Activated CD4-positive, alpha-beta T cell treated with anti-CD3 and anti-CD28 coated beads, Interleukin-2, Interleukin-6, amounts not matched to agents 100 ng/mL and 50 ng/mL, durations not matched to agents 16 hours and 8 hours (primary cell): ENCODE measurements at regions not wholly inside any gene's neighbourhood (a gene's known extent, or its start where the extent isn't known, plus 50 kb on each side); places are given as distances from the start of the nearest gene placed in this dataset.

Experiments used
- DNase-seq: peaks from one replicate; pipeline ENCODE4 v3.0.0-alpha.2; 2020

DNA sequence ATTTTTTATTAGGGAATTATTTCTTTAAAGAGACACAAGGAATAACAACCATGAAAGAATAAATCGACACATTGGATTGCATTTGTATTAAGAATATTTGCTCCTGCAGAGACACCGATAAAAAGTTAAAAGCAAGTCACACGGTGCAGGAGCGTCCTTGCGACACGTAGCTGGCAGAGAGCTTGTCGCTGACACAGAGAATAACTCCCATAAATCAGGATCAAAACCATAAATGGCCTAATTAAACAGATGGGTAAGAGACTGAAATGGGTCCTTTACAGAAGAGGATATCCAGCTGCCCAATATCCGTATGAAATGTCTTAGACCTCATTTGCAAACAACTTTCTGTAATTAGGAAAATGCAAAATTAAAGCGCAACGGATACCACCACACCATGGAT, 126.1 kb upstream of the SNTG2 start:
- DNase-seq: no peak

DNA sequence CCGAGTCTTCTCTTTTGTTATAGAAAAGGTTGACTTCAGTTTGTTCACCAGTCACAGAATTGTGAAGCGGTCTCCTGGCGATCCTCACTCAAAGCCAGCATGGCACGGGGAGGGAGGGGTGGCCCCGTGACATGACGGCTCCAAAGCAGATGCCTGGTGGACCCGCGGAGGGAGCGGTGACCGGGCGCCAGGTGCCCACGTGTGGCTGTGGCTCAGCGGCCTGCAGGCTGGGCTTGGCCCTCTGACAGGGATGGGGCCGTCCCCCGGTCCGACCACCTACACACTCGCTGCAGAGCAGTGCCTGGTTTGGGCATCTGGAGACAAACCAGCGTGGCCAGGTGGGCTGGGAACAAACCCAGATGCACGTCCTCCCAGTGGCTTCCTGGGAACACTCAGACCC, 129.1 kb upstream of the SNTG2 start:
- no peak for DNase-seq

DNA sequence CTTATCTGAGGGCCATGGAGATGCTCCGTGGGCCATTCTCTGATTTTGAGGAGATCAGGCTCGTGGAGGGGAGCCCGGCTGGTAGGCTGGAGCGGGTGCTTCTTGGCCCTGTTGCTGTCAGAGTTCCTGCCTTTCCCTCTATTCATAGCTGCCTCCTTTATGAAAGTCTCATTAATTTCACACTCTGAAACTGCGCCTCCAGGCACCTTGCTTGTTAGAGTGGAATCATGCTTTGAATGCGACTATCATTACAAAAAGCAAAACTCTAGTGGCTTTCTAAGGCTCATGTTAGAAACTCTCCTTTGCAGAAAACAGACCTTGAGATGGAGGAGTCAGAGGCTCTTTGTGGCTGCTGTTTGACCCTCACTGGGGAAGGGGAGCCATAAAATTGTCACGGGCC, 131.0 kb upstream of the SNTG2 start:
- DNase-seq: no peak

DNA sequence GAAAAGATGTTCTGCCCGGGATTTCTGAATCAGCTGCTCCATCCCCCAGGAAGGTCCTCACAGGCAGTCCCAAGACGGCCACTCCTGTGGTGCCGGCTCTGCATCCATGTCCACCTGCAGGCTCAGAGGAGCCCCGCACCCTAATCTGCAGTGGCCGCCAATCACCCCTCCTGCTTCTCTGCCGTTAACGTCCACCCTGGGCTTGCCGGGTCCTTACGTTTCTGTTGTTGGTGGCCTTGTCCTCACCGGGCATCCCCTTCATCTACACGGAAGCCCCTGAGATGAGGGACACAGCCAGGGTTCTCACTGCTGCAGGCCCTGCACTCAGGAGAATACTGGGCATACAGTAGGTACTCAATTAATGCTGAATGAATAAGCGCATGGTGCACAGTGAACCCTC, 131.5 kb upstream of the SNTG2 start:
- DNase-seq: no peak

DNA sequence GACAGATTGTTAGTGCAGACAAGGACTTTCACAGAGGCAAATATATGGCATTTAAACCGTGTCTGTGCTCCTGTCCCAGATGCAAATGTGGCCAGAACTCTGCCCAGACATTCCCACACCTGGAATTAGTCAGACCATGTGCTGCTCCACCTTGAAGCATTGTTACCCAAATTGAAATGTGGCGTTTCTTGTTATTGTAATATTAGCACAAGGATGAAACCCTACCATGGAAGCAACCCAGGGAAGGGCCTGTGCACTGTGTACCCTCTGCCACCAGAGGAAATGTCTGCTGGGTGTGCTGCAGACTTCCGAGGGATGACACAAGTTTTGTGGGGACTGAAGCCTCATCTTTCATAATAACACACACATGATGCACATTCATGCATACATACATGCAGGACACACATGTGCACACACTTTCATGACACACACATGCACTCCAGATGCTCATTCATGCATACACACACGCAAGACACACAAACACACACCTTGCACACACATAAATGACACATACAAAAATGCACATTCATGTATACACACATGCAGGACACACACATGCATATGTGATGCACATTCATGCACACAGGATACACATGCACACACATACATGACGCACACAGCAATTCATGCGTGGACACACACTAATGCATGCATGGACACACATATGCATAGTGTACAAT, 133.2 kb upstream of the SNTG2 start:
- no peak for DNase-seq

DNA sequence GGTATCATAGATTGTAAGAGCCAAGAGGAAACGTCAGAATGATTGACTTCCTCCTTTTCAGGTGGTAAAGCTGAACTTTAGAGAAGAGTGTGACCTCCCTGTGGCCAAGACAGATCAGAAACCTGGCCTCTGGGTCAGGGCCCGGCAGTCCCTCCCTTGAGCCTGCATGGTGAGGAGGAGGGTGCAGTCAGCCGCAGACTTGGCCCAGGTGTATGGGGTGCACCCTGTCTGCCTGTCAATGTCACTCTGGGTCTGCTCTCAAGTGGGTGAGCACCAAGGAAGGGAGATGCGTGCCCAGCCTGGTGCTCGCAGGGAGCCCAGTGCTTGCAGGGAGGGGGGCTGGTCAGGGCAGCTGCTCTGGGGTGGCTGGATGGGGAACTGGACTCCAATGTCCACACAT, 134.4 kb upstream of the SNTG2 start:
- DNase-seq: no peak

DNA sequence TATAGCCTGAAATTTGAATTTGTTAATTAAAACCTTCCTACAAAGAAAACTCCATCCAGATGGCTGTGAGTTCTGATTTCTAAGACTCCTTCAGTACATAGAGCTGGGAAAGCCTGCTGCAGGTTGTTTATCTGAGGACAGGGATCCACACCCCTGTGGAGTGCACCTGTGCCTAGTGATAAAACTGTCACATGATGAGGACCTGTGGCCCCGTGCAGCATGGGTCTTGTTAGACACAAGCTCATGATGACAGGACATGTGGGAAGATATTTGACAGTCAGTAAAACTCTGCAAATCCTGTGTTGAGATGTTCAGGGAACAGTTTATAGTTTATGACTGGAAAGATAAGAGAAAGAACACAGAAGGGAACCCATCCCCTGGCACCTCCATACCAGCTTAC, 133.2 kb upstream of the TMEM18 start:
- DNase-seq: no peak

DNA sequence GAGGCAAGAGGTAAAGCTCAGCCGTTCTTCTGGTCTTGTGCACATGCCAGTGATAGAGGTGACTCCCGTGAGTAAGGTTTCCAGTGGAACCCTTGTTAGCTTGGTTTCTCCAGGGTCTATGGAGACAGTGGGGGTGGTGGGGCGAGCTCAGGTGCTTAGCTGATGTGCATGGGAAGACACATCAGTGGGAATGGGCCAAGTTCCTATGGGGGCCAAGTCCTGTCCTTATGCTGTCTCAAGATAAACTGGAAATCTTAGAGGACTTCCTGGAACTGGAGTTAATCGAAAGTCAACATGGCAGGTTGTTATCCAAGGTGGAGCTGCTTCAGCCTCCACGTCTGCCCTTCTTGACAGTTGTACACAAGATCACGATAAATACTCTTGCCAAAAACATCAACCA, 130.1 kb upstream of the TMEM18 start:
- no peak for DNase-seq

DNA sequence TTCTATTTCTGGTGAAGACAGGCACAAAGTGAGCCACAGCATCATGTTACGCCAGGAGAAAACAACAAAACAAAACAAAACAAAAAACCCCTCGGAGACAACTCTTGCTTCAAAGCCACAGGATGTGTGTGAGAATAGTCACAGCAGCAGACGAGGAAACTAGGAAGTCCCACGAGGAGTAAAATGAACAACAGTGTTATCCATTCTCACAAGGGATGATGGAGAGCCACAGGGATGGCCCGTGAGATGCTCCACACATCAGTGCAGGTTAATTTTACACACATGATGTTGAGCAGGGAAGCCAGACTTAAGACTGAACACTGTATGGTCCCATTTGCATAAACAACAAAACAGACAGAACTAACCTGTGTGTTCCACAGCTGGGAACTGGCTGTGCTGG, 128.5 kb upstream of the TMEM18 start:
- DNase-seq: no peak

DNA sequence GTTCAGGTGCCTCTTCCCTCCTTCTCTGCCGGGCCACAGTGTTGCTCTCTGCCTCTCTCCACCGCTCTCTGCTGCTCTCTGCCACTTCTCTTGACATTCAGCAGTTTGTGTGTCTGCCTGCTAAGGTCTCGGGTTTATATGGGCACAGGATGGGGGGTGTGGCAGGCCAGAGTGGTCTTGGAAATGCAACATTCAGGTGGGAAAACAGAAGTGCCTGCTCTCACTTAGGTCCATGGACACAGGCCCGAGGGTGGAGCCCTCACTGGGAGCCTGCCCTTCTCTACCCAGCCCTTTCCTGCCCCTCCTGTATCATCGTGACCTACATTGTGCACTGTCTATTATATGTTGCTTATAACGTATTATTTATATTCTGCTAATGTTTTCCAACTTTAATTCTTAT, 120.8 kb upstream of the TMEM18 start:
- DNase-seq: no peak

DNA sequence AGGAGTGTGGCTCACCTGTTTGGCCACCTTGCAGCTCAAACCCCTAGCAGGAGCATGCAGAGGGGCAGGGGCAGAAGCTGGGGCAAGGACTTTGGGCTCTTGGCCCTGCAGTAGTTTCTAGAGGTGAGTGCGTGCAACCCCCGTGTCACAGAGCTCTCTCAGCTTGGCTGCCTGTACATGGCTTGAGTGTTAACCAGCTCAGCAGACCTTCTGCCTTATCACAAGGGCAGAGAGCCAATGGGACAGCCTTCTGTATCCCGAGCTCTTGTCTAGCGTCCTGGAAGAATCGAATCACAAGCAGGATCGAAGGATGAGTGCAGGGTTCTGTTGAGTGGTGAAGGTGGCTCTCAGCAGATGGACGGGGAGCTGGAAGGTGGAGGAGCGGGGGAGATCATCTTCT, 120.3 kb upstream of the TMEM18 start:
- no peak for DNase-seq

DNA sequence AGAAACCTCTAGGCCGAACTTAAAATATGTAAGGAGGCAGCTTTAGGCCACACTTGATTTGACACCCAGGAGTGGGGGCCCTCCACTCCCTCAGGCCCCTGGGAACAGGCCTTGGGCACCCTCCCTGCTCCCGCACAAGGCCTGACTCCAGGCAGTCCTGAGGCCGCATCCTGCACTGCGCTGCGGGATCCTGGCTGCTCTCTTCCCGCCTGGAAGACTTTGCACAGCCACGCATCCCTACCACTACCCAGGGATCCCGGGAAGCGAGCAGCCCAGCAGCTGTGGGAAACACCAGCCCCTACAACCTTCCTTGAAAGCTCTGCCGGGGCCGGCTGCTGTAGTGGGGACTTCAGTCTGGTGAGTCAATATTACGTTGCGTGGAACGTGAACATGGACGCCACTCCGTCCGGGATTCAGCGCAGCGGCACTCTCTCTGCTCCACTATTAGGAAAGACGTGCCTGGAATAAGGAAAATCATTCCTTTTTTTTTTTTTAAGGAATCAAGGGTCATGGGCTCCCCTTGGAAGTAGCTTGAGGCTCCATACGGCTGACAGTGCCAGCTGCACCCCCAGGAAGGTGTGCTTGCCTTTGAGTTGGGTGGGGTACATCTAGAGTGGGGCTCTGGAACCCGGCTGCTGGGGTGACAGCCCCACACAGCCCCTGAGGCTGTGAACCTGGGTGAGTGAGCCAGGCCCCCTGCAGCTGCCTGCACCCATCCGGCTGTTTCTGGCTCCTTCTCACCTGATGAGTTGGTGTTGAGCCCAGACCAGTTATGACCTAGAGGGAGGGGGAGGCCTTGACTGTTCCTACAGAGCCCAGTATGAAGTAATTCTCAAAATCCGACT, 119.2 kb upstream of the TMEM18 start:
- DNase-seq: no peak

DNA sequence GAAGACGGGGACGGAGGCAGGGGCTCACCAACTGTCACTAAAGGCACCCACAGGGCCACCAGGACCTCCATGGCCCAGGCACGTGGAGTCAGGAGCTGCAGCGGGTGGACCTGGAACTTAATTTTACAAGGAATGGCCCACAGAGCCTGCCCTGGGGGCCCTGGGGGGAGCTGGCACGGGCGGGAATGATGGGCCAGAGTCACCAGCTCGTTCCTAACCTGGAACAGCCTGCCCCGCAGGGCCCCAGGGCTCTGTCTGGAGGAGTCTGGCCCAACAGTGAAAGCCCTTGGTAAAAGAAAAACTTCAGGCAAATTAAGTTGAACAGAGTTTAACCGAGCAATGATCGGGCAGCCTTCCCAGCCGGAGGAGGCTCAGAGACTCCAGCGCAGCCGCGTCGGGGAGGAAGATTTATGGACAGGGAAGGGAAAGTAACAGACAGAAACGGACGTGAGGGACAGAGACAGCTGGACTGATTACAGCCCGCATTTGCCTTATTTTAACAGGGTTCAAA, 118.4 kb upstream of the TMEM18 start:
- no peak for DNase-seq

DNA sequence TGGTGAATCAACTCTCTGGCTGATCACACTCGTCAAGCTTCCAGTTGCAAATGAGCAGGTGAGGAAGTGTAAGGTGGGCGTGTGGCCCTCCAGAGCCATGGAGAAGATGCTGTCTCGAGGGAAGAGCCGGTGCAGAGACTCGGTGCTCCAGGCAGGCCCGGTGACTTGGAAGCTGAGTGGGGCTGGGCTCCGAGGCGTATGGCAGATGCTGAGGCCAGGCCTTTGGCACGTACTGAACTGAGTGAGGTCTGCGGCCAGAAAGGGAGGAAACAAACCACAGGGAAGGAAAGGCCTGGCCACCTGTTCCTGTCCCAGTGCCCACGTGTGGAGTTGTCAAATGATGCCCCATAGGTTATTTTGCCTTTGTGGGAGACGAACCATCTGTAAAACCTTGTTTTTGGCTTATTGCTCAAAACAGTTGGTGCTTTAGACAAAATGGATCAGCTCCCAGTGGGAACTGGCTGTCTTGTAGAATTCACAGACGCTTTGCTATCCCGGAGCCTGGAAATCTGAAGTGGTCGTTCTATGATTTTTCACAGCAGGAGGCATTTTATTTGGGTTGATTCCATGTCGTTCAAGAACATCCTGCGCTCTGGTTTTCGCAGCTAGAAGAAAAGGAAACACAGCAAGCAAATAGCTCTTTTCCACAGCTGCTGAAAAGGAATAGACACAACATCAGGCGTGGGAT, 117.5 kb upstream of the TMEM18 start:
- DNase-seq: no peak

DNA sequence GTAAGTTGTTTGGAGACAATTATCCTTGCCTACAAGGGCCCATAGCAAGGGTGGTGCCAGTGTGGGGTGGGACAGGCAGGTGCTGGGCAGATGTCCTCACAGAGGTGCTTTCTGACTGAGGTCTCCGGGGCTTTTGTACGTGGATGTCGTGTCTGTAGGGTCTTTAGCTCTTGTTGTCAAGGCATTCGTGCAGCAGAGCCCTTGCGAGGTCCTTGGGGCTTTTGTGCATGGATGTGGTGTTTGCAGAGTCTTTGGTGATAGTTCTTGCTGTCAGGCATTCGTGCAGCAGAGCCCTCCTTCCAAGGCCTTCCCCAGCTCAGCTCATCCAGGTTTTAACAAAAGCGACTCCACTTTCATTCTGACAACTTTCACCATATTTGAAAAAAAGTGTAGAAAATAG, 116.0 kb upstream of the TMEM18 start:
- DNase-seq: no peak

DNA sequence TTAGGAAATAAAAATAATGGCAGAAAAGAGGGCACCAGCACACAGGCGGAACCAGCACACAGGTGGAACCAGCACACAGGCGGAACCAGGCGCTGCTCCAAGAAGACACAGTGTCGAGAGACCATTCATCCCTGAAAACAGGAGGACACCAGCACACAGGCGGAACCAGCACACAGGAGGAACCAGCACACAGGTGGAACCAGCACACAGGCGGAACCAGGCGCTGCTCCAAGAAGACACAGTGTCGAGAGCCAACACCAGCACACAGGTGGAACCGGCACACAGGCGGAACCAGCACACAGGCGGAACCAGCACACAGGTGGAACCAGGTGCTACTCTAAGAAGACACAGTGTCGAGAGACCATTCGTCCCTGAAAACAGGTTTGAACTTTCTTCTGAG, 115.5 kb upstream of the TMEM18 start:
- DNase-seq: no peak

DNA sequence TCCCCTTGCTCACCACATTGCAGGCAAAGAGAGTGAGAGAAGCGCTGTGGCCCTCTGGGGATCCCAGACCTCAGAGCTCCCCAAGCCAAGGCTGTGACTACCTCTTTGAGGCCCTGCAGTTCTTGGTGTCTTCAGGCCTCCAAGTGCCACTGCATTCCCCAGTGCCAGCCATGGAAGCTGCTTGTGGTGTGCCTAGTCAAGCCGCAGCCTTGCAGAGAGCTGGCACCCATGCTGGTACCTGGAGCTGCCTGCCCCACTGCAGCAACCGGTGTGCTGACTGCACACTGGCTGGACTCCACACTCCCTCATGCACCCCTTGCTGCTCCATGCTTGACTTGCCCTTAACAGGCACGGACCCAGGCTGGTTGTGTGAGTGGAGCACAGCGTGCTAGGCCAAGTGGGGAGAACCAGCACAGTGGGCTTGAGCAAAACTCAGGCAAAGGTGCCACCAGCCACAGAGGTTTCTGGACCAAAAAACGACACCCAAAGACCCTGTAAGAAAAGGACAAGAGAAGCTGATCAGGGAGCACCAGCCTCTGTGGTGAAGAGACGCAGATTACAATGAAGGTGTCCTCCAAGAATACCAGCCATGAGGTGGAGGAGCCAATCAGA, 113.5 kb upstream of the TMEM18 start:
- no peak for DNase-seq

DNA sequence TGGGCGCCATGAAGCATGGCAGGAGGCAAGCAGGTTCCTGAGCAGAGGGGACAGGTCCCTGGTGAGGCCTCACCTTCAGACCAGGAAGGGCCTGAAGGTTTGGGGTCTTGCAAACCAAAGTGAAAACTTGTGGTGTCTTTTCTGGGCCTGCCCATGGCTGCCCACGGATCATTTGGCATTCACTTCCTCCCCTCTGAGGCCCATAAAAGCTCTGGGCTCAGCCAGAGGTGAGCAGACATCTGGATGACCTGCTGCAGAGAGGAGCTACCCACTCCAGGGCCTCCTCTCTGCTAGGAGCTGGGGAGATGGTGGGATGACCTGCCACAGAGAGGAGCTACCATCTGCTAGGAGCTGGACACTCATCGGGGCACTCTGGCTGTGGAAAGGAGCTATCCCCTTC, 112.9 kb upstream of the TMEM18 start:
- DNase-seq: no peak

DNA sequence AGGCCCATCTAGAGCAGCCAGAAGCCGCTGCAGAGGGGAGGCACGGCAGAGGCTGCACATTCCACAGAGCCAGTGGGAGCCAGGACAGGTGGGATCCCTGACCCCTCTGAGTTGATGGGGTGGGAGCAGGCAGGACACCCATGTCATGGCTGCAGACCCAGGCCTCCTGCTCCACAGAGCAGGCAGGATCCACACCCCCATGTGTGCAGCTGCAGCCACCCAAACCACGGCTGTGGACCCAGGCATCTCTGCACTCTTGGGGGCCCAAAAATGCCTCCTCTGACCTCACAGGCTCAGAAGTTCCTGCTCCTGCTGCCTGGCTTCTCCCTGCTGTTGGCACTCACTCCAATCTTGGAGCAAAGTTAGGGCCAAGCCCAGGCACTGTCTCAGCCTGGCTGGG, 112.3 kb upstream of the TMEM18 start:
- DNase-seq: no peak

DNA sequence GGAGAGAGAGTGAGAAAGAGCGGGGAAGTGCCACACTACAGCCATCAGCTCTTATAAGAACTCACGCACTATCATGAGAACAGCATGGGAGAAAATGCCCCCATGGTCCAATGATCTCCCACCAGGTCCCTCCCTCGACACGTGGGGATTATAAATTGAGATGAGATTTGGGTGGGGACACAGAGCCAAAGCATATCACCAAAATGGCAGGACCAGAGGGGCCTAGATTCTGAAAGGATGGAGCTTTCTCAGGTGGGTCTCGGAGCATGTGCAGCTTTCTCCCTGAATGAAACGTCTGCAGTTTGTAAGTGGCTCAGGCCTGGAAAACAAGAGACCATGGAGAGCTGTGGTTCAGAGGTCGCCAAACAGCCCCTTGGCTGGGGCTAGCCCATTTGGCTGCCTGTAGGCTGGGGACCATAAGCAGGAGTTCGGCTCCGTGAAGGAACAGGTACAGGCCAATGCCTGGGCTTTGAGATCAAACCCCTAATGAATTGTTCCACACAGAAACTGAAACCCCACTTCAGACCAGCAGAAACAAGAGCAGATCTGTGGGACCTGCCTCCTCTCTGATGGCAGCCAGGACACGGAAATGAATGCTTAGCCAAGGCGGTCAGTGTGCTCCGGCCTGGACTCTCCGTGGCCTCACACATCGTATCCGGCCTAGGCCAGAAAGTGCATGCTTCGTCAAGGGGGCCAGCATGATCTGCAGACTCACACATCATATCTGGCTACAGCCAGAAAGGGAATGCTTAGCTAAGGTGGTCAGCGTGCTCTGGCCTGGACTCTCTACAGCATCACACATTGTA, 111.2 kb upstream of the TMEM18 start:
- no peak for DNase-seq

DNA sequence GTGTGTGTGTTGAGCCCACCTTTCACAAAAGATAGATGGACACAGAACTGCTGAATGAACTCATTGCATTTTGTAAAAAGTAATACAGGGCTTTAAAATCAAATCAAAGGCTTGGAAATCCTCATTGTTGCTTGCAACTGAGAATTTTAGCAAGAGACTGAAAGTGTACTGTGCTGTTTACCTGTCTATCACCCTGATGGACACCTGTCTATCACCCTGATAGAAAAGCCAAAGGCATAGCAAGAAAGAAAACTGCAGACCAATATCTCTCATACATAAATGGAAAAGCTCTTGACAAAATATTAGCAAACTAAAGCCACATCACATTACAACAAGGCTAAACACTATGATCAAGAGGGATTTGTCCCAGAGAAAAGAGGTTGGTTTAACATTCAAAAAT, 107.5 kb upstream of the TMEM18 start:
- DNase-seq: no peak

DNA sequence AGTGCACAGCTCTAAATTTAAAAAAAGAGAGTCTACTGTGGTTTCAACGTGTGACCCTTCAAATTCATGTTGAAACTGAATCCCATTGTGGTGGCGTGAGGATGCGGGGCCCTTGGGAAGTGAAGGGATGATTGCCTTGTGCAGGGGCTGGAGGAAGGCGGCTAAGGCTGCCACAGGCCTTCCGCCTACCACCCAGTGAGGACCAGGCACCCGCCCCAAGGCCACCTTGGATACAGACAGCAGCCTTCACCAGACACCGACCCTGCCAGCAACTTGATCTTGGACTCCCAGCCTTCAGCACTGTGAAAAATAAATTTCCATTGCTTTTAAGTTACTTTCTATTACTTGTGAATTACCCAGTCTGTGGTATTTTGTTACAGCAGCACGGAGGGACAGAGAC, 103.4 kb upstream of the TMEM18 start:
- no peak for DNase-seq

DNA sequence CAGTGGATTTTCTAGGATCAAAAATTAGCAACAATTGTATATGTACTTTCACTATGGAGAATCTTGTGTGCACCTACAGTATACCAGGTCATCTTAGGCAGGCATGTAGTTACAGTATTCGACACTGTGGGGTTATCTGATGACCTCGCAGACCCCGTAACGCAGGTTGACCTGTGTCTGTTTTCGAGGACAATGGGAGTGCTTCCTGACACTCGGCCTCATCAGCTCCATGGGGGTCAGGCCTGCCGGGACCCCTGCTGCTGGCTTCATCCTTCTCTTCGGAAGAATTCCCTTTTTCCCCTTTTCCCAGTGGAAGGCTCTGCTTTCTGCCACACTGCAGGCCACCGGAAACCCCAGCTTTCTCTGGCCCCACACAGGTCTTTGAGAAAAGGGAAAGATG, 102.8 kb upstream of the TMEM18 start:
- no peak for DNase-seq
